ENCODE measurements at regions not wholly inside any gene's neighbourhood (a gene's known extent, or its start where the extent isn't known, plus 50 kb on each side); places are given as distances from the start of the nearest gene placed in this dataset.
A peak's percentile ranks its signal among the peaks of the same experiment; 100 is the strongest.
"Not testable (repeated sequence)": the region's sequence is repeated elsewhere in the genome, so short reads cannot be mapped to it uniquely, and the experiment has no call there.

GRCh38 chr12:119931402-119931801, 54.3 kb upstream of the CIT start:
- DNase-seq (ENCODE audit: low read depth, low spot score), result no peak

- no peak for DNase-seq (ENCODE audit: low read depth, low spot score)
Measured at GRCh38 chr12:119932921-119933320, 55.8 kb upstream of the CIT start.

GRCh38 chr12:119934780-119935179, 54.3 kb upstream of the BICDL1 start:
- not testable (repeated sequence) for DNase-seq (ENCODE audit: low read depth, low spot score)

GRCh38 chr12:119936705-119937311, 52.2 kb upstream of the BICDL1 start:
- DNase-seq (ENCODE audit: low read depth, low spot score), result no peak

GRCh38 chr12:119938049-119938667, 50.9 kb upstream of the BICDL1 start:
- peak; percentile 72 for DNase-seq (ENCODE audit: low read depth, low spot score)
